ENCODE measurements at regions not wholly inside any gene's neighbourhood (a gene's known extent, or its start where the extent isn't known, plus 50 kb on each side); places are given as distances from the start of the nearest gene placed in this dataset.

DNA sequence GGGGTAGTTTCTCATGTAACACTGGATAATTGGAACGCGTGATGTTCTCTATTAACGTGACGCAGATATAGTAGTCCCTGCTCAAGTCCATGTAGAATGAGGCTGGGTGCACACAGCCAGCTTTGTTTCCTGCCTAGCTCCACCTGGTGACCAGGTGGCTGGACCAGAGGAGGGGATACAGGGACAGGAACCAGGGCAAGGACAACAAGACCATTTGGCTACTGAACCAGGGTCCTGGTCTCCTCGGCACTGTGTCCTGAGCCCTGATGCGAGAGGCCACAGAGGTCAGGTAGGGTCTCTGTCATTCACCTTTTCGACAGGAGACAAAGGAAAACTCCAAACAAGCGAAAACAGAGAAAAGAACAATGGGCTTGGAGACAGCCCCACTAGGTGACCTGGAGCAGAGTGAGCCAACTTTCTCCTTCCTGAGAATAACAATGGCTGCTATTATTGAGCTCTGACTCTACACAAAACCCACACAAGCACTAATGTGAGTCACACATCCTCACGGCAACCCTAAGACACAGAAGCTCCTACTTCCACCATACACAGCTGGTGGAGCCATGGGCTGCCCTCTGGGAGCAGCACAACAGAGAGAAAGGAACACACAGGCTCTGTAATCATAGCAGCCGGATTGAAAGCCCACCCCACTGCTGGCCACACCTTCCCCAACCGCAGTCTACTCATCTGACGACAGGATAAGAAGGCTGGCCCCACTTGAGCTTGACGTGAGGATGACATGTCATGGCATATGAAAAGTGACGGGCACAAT is 67.3 kb upstream of the TEX51 start:
- DNase-seq = no peak

DNA sequence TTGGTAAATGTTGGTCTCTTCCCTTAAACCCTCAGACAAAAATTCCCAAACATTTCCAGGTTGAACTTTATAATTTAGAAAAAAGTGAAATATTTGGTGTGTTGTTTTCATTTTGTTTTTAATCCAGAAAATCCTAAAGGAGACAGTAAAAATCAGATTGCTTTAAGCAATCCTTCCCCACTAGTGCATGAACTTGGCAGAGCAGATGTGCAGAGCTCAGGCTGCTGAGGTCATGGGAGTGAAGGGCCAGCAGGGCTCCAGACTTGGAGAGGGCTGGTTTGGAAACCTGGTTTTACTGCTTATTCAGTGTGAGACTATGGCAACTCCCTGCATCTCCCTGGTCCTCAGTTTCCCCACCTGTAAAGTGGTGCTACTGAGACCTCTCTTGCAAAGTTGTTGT is 66.7 kb upstream of the TEX51 start:
- no peak for DNase-seq

DNA sequence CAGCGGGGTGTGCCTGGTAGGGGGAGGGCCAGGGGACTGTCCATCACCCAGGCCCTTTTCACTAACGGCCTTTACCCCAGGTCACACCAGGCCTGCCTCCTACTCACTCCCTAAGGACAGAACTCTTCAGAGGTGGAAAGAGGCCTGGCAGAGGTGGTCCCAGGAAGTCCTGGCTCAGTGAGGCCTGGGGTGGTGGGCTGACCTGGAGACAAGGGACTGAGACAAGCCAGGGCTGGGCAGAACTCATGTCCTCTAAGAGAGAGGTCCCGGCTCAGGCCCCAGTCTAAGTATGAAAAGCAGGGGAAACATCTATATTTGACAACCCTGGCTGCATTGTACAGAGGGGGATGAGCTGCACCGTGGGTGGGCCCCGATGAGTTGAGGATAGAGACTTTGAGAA is 65.9 kb upstream of the TEX51 start:
- no peak for DNase-seq

DNA sequence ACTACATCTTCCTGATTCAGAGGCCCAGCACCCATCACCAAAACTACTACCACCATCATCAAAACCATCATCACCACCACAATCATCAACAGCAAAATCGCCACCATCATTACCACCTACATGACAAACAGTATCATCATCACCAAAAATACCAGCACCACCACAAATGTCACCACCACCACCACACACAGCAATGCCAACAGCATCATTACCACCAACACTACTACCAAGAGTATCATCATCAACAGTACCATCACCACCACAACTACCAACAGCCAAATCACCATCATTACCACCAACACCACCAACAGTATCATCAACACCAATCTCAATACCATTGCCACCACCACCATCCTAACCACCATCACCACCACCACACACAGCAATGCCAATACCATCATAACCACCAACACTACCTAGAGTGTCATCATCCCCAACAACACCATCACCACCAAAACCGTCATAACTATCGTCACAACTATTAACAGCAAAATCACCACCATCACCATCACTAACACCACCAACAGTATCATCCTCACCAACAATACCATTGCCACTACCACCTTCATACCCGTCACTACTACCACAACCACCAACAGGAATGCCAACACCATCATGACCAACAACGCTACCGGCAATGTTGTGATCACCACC is 64.6 kb upstream of the TEX51 start:
- no peak for DNase-seq

DNA sequence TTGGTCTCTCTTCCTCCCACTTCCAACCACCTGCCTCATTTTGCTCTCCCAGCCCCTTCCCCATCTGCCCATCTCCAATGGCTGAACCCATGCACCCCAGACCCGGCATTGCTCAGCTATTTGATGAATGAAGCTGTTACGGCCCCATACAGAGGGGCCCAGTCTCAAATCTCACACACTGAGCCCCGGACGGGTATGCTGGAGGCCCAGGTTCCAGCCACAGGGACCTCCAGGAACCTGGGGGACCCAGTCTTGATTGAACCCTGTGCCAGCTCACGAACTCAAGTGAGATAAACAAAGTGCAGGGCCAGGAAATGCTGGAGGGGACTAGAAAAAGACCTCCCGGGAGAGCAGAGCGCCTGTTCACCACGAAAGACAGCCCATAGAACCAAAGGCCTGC is 63.4 kb upstream of the TEX51 start:
- no peak for DNase-seq

DNA sequence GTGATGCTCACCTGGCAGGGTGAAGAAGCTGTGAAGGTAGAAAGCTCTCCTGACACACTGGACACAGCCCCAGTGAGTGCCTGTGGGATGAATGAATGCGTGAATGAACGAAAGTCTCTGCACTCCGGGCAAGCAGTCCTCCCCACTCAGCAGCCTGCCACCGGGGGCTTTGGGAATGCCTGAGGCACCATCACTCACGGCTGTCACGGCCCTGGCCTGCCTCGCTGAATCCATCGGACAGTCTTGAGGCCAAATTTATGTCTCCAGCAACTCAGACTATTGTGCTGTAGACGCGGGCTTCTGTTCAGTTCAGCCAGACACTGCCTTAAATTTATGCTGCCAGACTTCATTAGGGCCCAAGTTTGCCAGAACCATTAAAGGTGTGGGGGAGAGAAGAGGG is 62.9 kb upstream of the TEX51 start:
- no peak for DNase-seq

DNA sequence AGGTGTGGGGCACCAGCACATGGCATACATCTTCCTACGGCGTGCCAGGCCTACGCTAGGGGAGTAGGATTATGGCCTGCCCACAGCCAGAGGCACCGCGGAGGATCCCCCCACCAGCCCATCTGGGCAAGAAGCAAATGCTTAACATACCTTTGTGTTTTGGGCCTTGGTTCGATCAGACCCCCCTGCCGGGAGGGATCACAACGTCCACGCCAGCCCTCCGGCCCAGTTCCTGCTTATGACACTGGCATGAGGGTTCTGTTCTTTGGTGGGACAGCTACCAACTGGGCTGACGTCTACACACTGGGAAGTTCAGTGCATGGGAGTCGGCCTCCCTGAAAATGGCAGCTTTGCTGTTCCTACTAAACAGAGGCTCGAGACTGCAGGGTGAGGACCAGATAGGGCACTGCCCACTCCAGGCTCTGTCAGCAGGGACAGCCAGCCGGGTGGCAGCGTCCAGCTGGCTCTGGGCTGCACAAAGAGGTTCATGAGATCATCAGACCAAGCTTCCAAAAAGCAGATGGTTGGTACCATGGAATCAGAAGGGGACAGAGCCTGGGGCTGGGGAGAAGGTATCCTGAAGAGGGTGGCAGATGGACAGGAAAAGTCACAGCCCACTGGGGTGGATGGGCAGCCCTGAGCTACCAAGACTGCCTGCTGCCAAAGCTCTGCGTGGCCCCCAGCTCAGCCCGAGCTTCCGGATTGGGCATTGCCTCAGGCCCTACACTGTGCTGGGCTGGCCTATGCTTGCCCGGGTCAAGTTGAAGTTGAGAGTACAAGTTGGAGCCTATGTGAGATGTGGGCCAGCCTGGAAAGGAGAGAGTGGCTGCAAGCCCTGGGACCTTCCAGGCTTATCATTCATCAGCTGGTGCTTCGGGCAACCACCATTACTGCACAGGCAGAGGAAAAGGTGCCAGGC is 61.7 kb upstream of the TEX51 start:
- no peak for DNase-seq

DNA sequence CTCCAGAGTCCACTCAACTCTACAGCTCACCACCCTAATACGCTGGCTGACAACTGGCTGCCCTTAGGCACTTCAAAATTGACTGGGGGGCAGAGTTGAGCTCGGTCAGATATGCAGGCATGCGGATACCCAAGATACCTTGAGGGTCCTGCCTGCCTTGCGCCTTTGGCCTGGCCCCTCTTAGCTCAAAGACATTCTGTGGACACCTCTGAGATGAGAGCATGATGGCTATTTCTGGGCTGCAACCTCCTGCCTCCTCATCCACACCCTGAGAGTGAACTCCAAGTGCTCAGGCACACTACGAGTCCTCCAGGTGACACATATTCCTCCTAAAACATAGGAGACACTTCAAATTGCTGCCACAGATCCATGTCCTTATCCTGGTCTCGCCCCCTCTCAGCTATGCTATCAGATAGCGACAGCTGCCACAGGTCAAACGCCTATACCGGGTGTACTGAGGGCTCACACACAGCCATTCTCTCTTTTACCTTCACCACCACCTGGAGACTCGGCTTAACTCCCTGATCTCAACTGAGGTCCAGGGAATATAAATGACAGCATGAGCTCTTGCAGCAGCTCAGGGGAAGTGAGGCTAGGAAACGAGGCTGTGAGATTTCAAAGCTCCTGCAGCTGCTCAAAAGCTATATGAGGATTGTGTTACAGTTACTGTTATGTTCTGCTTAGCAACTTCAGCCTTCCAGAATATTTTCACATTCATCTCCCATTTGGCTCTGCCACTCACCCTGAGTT is 60.5 kb upstream of the TEX51 start:
- DNase-seq = no peak

DNA sequence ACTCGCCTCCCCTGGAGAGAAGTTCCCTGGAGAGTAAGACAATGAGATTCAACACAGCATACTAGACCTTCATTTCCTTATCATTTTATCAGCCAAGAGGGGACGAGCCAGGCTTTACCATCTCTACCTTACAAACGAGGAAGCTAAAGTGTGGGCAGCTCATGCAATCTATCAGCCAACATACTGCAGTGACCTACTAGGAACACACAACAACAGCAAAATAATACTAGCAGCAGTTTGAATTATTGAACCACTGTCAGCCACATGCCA is 60.0 kb upstream of the TEX51 start:
- no peak for DNase-seq

DNA sequence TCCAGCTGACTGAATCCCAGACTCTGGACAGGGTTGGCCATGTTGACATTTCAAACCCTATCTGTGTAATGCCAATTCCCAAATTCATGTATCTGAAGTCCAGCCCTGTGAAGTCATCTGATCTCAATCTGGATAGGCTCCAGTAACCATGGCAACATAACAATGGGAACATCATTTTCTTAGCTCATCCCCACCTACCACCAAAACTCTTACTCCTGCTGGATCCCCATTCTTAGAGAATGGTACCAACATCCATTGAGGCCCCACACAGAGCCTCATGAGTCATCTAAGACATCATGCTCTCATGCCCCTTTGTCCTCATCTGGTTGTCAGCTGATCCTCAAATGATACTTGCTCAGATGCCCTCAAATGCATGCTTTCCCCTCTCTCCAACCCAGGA is 58.9 kb upstream of the TEX51 start:
- DNase-seq = no peak

DNA sequence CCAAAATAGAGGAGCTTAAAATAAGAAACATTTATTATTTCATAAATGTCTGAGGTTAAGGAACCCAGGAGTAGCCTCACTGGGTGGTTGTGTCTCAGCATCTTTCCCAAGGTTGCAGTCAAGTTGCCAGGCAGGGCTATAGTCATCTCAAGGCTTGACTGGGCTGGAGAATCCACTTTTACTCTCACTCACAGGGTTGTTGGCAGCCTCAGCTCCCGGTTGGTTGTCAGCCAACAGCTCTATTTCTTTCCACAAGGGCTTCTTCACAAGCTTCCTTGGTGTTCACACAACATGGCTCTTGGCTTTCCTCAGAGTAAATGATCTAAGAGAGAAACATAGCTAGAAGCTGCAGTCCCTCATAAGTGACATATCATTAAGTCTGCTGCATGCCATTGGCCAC is 55.6 kb upstream of the TEX51 start:
- no peak for DNase-seq

DNA sequence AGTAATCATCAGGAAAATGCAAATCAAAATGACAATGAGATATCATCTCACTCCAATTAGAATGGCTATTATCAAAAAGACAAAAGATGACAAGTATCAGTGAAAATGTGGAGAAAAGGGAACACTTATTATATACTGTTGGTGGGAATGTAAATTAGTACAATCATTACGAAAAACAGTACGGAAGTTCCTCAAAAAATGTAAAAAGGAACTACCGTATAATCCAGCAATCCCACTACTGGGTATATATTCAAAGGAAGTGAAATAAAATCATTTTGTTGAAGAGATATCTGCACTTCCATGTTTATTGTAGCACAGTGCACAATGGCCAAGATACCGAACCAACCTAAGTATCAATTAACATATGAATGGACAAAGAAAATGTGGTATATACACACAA is 52.4 kb upstream of the TEX51 start:
- no peak for DNase-seq
